HG03439 (cell line): ENCODE measurements at regions not wholly inside any gene's neighbourhood (a gene's known extent, or its start where the extent isn't known, plus 50 kb on each side); places are given as distances from the start of the nearest gene placed in this dataset.

Source experiments
- ATAC-seq: cut with Tn5 transposase; IDR thresholded peaks from one replicate; pipeline ENCODE4 v1.9.1; 2021; ENCODE audit warnings: mild to moderate bottlenecking, moderate library complexity; ENCODE audit not compliant: unreplicated experiment

DNA sequence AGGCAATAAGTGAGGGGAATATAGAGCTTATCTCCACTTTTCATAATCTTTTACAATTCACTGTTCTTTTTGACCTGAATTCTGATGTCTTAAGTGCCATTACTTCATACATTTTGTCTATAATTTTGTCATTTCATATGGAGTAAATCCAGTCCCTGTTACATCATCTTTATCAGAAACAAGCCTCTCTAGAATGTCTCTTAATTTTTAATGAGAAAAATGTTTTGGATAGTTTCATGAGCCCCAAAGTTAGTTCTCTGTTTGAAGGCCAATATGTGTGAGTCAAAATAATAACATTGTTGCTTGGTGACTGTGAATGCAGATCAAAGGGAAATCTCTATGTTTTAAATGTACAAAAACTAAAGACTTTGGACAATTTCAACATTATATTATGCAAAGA, 329.6 kb upstream of the ARRDC3 start:
- ATAC-seq: no peak

DNA sequence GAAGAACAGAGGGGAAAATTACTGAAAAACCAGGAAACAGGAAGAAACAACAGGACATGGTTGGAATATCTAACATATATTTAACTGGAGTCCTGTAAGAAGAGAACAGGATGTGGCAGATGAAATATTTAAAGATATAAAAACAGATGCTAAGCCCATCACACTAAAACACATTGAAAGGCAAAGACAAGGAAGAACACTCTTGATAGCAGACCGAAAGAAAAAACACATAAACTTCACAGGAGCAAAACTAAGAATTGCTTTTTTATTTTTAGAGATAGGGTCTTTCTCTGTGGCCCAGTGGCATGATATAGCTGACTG, 324.4 kb upstream of the ARRDC3 start:
- no peak for ATAC-seq

DNA sequence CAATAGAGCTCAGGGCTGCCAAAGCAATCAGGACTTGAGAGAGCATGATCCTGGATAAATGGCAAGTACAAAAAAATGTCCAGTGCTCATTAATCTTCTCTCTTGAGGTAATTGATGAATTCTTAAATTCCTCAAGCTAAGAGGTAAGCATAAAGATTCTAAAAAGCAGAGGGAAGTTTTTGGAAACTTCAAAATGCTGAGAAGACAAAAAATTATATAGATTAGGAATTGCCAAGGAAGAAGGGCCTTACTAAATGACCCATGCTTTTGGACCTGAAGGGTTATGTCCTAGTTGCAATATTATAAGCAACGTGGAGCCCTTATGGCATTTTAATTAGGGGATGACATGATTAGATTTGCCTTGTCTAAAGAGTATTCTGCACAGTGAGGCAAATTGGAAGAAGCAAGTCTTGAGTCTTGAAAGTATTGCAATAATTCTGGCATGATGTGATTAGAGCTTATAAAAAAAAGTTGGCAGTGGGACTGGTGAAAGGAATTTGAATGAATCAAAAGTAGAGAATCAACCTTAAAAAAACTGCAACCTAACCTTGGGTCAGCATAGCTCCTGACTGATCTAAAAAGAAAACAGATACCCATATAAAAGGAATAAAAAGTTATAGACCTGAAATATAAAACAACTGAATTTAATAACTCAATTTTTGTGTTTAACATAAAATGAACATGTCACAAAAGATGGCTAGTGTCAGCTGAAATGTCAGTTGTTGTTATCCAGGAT, 323.8 kb upstream of the ARRDC3 start:
- ATAC-seq: no peak

DNA sequence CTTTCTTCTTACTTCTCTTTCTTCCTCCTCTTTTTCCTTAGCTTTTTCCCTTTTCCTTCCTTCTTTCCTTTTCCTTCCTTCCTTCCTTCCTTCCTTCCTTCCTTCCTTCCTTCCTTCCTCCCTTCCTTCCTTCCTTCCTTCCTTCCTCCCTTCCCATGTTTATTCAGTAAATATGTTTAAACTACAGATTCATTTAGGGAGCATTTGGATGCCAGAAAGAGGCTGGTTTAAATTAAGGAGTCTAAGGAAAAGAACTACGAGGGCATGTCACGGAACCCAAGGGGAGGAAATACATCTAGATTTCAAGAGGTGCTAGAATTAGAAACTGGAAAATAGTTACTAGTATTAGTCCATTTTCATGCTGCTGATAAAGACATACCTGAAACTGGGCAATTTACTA, 320.0 kb upstream of the ARRDC3 start:
- ATAC-seq: no peak

DNA sequence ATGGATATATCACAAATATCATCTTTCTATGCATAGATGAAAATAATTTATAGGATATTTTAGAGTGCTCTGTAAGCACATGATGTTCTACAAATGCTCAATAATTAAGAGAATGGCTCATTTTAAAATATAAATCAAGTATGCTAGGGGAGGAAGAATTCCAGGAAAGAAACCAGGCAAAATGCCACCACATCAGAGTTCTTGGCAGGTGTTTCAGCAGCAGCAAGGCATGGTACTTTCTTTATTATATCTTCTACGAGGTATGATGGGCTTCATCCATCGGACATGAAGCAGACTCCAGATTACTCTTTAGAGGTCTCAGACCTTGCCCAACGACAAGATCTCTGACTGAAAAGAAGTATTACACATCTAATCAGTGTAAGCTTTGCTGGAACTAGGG, 316.3 kb upstream of the ARRDC3 start:
- no peak for ATAC-seq

DNA sequence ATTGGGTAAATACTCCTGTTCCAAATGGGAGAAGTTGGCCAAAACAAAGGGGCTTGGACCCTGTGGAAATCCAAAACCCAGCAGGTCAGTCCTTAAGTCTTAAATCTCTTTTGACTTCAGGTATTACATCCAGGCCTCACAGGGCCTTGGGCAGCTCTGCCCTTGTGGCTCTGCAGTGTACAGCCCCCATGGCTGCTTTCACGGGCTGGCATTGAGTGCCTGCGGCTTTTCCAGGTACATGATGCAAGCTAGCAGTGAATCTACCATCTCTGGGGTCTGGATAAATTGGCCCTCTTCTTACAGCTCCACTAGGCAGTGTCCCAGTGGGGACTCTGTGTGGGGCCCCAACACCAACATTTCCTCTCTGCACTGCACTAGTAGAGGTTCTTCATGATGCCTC, 308.5 kb upstream of the ARRDC3 start:
- ATAC-seq: no peak

DNA sequence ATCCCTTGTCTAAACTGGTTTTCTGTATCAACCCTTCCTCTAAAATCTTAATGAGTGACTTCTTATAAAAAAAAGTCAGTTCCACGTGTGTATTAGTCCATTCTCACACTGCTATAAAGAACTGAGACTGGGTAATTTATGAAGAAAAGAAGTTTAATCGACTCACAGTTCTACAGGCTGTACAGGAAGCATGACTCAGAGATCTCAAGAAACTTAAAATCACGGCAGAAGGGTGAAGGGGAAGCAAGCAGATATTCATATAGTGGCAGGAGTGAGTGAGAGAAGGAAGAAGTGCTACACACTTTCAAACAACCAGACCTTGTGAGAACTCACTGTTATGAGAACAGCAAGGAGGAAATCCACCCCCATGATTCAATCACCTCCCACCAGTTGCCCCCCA, 307.8 kb upstream of the ARRDC3 start:
- ATAC-seq: no peak

DNA sequence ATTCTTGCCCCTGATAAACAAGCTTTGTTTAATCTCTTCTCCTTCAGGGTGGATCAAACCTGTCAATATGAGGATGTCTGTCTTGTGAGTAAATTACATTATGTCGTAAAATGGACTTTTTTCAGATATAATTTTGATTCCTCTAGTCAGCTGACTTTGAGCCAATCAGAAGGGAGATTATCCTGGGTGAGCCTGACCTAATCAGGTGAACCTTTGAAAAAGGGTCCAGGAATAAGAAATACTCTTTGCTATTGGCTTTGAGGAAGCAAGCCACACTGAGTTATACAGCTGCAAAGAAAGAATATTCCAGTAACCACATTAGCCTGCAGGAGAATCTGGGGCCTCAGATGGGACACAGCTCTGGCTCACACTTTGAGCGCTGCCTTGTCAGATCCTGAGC, 304.3 kb upstream of the ARRDC3 start:
- no peak for ATAC-seq

DNA sequence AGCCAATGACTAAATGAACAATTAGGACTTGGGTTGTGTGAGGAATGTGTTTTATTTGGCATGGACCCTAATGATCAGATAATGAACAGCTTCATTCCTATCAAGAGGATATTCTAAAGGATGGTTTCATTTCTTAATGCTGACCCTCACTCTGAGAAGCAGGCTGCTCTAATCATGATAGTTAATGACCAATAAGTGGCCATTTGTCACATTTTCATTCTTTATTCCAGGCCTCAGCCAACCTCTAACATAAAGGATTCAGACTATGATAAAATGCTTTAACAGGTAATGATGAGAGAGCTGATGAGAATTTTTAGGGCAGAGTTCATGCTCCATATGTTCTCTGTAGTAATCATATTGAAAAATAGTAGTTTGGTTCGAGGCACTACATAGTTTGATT, 301.5 kb upstream of the ARRDC3 start:
- no peak for ATAC-seq

DNA sequence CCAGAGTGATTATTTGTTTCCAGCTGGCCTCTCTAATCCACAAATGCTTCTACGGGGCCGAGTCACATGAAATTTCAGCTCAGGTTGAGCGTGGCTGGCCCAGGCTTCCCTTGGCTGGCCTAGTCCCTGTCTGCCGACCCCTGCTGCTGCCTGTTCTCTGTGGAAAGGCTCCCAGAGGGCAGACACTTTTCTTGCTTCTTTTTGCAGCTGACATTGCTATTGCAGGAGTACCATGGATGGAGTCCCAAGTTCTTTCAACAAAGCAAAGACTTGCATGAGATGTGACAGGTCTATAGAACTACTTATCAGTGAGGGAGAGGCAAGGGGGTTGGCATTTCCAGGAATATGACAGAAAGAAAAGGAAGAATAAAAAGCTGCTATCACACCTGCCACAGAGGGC, 287.4 kb upstream of the ARRDC3 start:
- ATAC-seq: no peak

DNA sequence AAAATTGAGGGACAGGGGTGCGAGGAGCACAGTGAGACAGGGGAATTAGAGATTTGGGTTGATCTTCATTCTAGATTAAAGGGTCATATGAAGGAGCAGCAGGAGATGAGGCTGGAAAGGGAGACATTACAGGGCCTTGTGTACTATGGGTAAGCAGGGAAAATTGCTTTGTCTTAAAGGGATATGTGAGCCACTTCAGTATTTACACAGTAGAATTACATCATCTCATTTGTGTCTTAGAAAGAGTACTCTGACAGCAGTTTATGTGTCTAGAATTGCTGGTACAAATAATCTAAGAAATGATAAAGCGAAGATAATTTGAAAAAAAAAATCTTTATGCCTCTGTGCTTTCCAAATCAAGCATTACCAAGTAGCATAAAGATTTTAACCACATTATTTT, 287.0 kb upstream of the ARRDC3 start:
- no peak for ATAC-seq

DNA sequence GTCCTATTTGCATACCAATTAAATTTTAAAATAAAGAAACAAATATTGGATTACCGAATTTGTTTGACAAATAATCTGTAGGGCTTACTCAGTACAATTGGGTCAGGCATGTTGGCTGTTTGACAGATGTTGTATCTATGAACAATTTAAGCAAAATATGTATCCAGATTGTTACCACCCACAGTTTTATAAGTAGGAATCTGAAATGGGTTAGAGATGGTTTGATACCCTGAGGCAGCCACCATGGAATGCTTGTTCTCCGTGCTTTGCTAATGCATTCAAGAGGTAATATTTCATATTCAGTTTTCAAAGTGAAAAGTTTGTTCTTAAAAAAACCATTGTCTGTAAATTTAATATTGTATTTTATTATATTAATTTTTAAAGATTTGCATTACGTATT, 285.1 kb upstream of the ARRDC3 start:
- ATAC-seq: no peak

DNA sequence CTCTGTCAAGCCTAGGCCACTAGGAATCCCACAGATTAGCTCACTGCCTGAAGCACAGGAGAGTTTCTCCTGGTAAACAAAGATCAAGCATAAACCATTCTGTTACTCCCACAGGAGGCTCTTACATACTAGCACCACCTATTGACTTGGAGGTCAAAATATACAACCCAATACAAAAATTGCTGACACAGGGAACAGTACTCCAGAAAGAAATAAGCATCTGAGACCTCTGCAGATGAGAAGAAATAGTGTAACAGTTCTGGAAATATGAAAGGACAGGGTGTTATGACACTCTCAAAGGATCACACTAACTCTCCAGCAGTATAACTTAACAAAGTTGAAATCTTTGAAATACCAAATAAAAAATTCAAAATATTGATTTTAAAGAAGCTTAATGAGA, 269.6 kb upstream of the ARRDC3 start:
- no peak for ATAC-seq

DNA sequence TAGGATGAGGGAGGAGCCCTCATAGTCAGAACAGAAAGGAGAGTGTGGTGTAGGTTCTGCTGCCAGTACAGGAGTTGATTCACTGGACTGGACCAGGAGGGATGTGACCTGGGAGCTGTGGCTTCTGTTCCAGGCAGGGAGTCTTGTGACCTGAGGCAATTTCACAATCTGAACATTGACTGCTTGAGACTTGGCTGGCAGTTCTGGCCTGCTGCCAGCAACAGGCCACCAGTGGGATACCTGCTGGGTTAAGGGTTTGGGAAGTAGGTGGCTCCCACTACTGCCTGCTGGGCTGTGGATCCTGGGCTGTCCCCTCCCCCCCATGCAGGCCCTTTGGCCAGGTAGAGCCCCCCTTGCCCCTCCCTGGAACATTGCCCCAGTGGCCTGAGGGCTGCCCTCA, 268.6 kb upstream of the ARRDC3 start:
- no peak for ATAC-seq

DNA sequence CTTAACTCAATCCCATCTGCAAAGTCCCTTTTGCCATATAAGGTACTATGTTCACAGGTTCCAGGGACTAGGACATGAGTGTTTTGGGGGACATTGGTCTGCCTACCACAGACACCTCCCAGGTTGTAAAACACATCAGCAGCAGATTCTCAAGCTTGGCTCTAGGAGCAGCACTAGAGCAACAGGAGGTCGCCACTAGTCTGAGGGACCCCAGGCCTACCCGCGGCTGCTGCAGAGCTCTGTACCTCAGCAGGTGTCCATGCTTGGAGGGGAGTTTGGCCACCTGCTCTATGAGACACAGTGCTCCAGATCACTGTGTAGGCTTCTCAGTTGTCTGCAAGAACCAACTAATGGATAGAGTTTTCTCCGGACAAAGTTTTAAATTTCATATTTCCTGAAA, 262.2 kb upstream of the ARRDC3 start:
- no peak for ATAC-seq

DNA sequence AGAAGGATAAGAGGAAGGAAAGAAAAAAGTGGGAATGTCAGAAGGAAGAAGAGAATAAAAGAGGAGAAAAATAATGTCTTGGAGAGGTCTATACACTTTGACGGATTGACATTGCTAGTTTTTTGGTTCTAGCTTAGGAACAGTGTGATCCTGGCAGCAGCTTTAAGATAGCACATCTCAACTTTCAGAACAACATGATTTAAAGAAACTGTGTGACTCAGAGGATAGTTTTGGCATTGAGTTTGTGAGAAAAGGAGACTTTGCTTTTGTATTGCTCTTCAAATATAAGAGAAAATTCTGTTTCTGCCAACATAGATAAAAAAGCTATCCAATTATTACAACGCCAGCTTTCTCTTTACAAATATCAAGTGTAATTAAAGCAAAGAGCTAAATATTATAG, 260.7 kb upstream of the ARRDC3 start:
- ATAC-seq: no peak

DNA sequence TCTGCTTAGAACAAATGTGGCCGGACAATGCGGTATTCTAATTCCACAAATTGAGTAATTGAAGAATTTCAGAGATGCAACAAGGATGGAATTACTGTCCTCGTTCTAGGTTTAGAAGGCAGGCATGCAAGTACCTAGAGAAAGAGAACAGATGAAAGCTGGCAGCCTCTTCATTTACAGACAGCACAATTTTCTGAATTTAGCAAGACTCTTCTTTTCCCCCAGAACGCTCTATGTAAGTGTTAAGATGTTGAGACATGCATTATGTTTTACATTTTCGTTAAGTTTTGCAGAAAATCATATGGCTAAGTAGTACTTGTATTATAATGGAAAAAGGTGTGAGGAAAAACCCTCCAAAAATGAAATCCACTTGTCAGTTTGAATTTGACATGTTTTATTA, 259.5 kb upstream of the ARRDC3 start:
- no peak for ATAC-seq

DNA sequence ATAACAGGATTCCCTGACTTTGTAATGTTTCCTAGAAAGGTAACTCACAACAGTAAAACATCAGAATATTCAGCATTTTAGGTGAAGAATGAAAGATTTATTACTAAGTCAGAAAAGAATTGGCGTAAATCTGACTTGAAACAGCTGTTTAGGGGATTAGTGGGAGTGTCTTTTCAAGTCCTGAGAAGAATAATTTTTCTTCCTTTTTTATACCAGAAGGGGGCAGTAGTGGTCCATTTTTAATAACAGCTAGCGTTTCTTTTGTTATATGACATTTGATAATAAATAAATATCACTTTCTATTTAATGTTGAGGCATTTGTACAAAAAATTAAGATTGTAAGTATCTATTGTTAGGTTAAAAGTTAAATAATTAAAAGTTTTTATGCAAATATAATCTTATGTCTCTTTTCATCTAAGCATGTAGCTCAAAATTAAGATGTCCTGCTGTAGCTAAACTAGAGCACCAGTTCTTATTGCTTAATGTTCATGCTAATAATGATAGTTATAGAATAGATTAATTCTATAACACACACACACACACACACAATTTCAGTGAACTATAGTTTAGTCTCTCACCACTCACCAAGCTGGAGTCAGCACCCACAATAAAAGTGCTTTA, 258.7 kb upstream of the ARRDC3 start:
- peak; percentile 61 for ATAC-seq

DNA sequence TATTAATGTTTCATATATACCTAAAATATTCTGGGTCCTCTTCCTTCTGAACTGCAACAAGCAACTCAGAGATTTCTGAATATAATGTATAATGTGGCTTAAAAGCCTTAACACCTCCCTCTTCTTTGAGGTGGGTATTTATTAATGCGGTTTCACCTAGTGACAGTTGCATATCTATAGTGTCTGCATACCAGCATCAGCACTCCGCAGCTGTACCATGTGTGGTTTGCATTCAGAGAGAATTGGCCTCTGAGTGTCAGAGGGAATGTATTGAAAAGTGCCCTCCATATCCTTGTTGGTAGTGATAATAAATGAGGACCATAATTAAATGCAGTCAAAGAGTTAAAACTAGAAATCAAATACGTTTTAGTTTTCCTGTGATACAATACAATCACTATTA, 256.6 kb upstream of the ARRDC3 start:
- no peak for ATAC-seq

DNA sequence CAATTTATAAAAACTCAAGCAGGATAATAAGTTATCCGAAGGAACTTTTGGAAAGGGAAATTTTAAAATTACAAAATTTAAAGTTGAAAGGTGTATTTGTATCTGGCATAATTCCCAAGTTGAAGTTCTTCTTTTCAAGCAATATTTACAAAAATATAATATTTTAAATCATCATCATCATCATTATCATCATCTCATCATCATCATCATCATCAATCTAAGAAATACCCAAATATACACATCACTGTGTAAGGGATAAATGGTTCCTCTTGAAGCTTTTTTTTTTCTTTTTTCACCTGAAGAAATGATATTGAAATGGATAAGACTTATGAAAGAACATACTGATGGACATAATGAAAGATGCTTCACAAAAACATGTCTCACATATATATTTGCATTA, 254.9 kb upstream of the ARRDC3 start:
- no peak for ATAC-seq

DNA sequence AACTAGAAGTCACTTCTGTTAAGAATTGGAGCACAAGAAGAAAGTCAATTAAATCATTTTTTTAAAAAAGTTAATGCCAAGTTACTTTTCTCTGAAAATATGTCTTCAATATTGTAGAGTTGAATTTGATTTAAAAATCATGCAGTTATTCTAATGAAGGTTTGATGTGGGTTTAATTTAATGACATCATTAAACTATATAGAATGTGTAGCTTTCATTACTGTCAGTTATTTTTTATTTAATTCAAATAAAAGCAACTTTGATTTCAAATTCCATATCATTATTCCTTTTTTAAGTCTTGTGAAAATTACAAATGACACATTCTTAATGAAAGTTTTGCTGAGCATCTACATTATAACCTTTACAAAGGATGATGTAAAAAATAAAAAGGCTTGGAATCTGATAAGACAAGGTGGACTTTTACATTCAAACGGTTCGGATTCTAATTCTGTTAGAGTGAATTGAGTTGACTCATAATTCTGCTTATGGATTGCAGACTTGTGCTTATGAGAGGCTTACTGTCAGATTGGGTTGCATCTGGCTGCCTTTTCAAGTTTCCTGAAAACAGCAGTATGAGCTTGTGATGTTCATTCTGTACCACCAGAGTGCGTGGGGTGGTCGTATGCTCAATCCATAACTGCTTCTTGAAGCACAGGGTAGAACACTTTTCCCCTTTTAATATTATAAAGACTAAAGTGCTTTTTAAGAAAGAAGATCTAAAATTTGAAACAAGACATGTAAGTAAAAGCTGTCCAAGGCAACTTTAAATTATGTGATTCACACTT, 253.0 kb upstream of the ARRDC3 start:
- ATAC-seq: no peak

DNA sequence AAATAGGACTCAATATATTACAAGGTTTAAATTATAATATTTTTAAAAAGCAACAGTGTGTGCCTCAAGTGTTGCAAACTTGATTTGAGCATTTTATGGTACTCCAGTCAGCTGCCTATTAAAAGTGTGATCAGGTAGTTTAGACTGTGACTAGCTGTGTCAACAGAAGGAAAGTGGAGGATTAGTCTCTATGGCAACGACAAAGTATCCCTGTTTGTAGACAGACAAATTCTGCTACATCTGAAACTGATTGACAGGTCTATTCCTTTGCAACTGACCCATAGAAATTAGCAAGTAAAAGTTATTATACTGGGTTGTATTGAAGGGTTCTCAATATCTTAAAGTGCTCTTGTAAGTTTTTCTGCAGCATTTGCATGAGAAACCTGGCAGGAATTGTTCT, 249.8 kb upstream of the ARRDC3 start:
- no peak for ATAC-seq
